HEK293T (cell line): ENCODE measurements at regions not wholly inside any gene's neighbourhood (a gene's known extent, or its start where the extent isn't known, plus 50 kb on each side); places are given as distances from the start of the nearest gene placed in this dataset.

Experiments used
- CTCF ChIA-PET: fragments of 350-600 bp; formaldehyde crosslinking; extraction: SDS; loops from one replicate; lab custom pipeline; 2021; ENCODE audit warnings: antibody characterized with exemption, inconsistent platforms; lab: Yijun Ruan, JAX
- POLR2A ChIA-PET: fragments of 350-600 bp; formaldehyde crosslinking; extraction: SDS; loops from one replicate; lab custom pipeline; 2020; ENCODE audit warnings: antibody characterized with exemption, inconsistent platforms; lab: Yijun Ruan, JAX
- DNase-seq: peaks from one replicate; pipeline ENCODE4 v3.0.0; 2012; ENCODE audit warnings: mixed read lengths; ENCODE audit errors: extremely low spot score
- ARNT ChIP-seq: fragments of 450-650 bp; IDR thresholded peaks from 2 replicates; pipeline ENCODE4 v1.6.1; 2017; ENCODE audit warnings: mild to moderate bottlenecking
- BHLHE40 ChIP-seq: fragments of 450-650 bp; IDR thresholded peaks from 2 replicates; pipeline ENCODE4 v1.6.1; 2016; ENCODE audit warnings: mild to moderate bottlenecking, moderate library complexity, borderline replicate concordance
- ELF4 ChIP-seq: fragments of 450-650 bp; IDR thresholded peaks from 2 replicates; pipeline ENCODE4 v1.6.1; 2017; ENCODE audit warnings: antibody characterized with exemption
- FOXA1 ChIP-seq: fragments of 450-650 bp; IDR thresholded peaks from 2 replicates; pipeline ENCODE4 v1.6.1; 2016; ENCODE audit warnings: mild to moderate bottlenecking
- FOXK2 ChIP-seq: fragments of 450-650 bp; IDR thresholded peaks from 2 replicates; pipeline ENCODE4 v1.6.1; 2016; ENCODE audit warnings: mild to moderate bottlenecking
- FOXM1 ChIP-seq: fragments of 450-650 bp; IDR thresholded peaks from 2 replicates; pipeline ENCODE4 v1.6.1; 2017; ENCODE audit warnings: mild to moderate bottlenecking, borderline replicate concordance
- HDGF ChIP-seq: fragments of 450-650 bp; IDR thresholded peaks from 2 replicates; pipeline ENCODE4 v1.6.1; 2017; ENCODE audit warnings: antibody characterized with exemption, borderline replicate concordance
- L3MBTL2 ChIP-seq: fragments of 450-650 bp; conservative IDR thresholded peaks from 2 replicates; pipeline ENCODE4 v1.6.1; 2016; ENCODE audit warnings: mild to moderate bottlenecking
- LEF1 ChIP-seq: fragments of 450-650 bp; IDR thresholded peaks from 2 replicates; pipeline ENCODE4 v1.6.1; 2017; ENCODE audit warnings: mild to moderate bottlenecking, borderline replicate concordance
- NFRKB ChIP-seq: fragments of 450-650 bp; IDR thresholded peaks from 2 replicates; pipeline ENCODE4 v1.6.1; 2016; ENCODE audit warnings: mild to moderate bottlenecking, moderate library complexity
- PKNOX1 ChIP-seq: fragments of 450-650 bp; IDR thresholded peaks from 2 replicates; pipeline ENCODE4 v1.6.1; 2016
- SP1 ChIP-seq: fragments of 450-650 bp; IDR thresholded peaks from 2 replicates; pipeline ENCODE4 v1.6.1; 2017
- SUZ12 ChIP-seq: fragments of 450-650 bp; IDR thresholded peaks from 2 replicates; pipeline ENCODE4 v1.6.1; 2016; ENCODE audit warnings: mild to moderate bottlenecking
- ZNF384 ChIP-seq: fragments of 450-650 bp; IDR thresholded peaks from 2 replicates; pipeline ENCODE4 v1.6.1; 2016

- TF ChIP-seq ZNF384: no peak
- TF ChIP-seq L3MBTL2: no peak
- no peak for TF ChIP-seq FOXM1
- no peak for TF ChIP-seq PKNOX1
- no peak for TF ChIP-seq LEF1
- no peak for TF ChIP-seq SP1
- no peak for TF ChIP-seq BHLHE40
- no peak for TF ChIP-seq NFRKB
- TF ChIP-seq ELF4: no peak
- no peak for TF ChIP-seq FOXK2
- no peak for TF ChIP-seq ARNT
- no peak for TF ChIP-seq FOXA1
- no peak for TF ChIP-seq SUZ12
- no peak for DNase-seq
- ChIA-PET CTCF (no interaction called here), POLR2A (no interaction called here)
Observed at GRCh38 chr13:53941588-53942190, 913.1 kb downstream of the OLFM4 start.

- no peak for DNase-seq
- ChIA-PET POLR2A (no interaction called here), CTCF (no interaction called here)
- TF ChIP-seq LEF1: no peak
- TF ChIP-seq BHLHE40: no peak
- TF ChIP-seq ARNT: no peak
- TF ChIP-seq NFRKB: no peak
- no peak for TF ChIP-seq HDGF
- TF ChIP-seq FOXM1: no peak
Observed at GRCh38 chr13:53946500-53946899, 917.9 kb downstream of the OLFM4 start.

- ChIA-PET POLR2A (no interaction called here), CTCF (no interaction called here)
- TF ChIP-seq NFRKB (no peak), ARNT (no peak), ZNF384 (no peak), FOXK2 (no peak), SUZ12 (no peak), ELF4 (no peak), FOXA1 (no peak), L3MBTL2 (no peak), PKNOX1 (no peak), HDGF (no peak), SP1 (no peak), LEF1 (no peak), FOXM1 (no peak)
- DNase-seq: no peak
Observed at GRCh38 chr13:53953183-53953582, 924.6 kb downstream of the OLFM4 start.
